Upper lobe of left lung (tissue), 4 donors: ENCODE measurements at regions not wholly inside any gene's neighbourhood (a gene's known extent, or its start where the extent isn't known, plus 50 kb on each side); places are given as distances from the start of the nearest gene placed in this dataset.

ENCODE experiments used
- POLR2A ChIP-seq, 4 donors: fragments of 450-650 bp; IDR thresholded peaks; one replicate each; pipeline ENCODE4 v1.5.1; 2016 to 2017; ENCODE audit warnings: antibody characterized with exemption in 4 of 4, mild to moderate bottlenecking in 2 of 4
- POLR2AphosphoS5 ChIP-seq, 2 donors: sonication (generic); formaldehyde crosslinking; IDR thresholded peaks; one replicate each; pipeline ENCODE4 v1.5.1; 2017; ENCODE audit warnings: antibody characterized with exemption in 2 of 2
- TF ChIP-seq, protein P1 (sequence below), 6 experiments: fragments of 450-650 bp in 4 of 6; fragments of 200-600 bp in 2 of 6; sonication (generic) in 2 of 6; IDR thresholded peaks; one replicate each; pipeline ENCODE4 v1.5.1; 2016 to 2019; ENCODE audit warnings: antibody characterized with exemption in 6 of 6

DNA sequence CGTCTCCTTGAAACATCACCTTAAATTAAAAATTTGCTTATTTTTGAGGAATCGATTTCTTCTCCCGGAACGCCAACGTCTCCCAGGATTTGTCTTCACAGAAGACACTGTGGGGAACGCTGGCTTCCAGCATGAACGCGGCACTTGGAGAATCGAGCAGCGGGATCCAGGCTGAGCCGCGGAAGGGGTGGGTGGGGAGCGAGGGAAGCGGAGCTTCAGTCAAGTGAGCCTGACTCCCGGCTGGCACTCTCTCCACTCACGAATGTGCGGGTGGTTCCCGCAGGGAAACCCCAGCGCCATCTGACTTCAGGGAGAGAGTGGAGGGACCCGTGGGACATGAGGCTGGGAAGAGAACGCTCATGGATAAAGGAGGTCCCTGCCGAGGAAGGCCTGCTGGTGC, 506.0 kb upstream of the TMEM132C start:
- no peak for TF ChIP-seq POLR2AphosphoS5 (IDR thresholded peaks at IDR 0.05)
- TF ChIP-seq POLR2A (IDR thresholded peaks at IDR 0.05): no peak
- TF ChIP-seq, protein P1, sequence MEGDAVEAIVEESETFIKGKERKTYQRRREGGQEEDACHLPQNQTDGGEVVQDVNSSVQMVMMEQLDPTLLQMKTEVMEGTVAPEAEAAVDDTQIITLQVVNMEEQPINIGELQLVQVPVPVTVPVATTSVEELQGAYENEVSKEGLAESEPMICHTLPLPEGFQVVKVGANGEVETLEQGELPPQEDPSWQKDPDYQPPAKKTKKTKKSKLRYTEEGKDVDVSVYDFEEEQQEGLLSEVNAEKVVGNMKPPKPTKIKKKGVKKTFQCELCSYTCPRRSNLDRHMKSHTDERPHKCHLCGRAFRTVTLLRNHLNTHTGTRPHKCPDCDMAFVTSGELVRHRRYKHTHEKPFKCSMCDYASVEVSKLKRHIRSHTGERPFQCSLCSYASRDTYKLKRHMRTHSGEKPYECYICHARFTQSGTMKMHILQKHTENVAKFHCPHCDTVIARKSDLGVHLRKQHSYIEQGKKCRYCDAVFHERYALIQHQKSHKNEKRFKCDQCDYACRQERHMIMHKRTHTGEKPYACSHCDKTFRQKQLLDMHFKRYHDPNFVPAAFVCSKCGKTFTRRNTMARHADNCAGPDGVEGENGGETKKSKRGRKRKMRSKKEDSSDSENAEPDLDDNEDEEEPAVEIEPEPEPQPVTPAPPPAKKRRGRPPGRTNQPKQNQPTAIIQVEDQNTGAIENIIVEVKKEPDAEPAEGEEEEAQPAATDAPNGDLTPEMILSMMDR (IDR thresholded peaks at IDR 0.05): no peak
